Stomach smooth muscle (tissue), 2 donors: ENCODE measurements at regions not wholly inside any gene's neighbourhood (a gene's known extent, or its start where the extent isn't known, plus 50 kb on each side); places are given as distances from the start of the nearest gene placed in this dataset.
"Not testable (repeated sequence)": the region's sequence is repeated elsewhere in the genome, so short reads cannot be mapped to it uniquely, and the experiment has no call there.

Source experiments
- H3K27ac ChIP-seq: one replicate; pipeline ENCODE4 v1.7.0; 2013; ENCODE audit warnings: mild to moderate bottlenecking, low read length, inconsistent platforms
- H3K27me3 ChIP-seq, 2 donors: one replicate each; pipeline ENCODE4 v1.7.0; 2013; ENCODE audit warnings: low read length in 2 of 2; ENCODE audit not compliant: insufficient read depth in 2 of 2, control insufficient read depth in 1 of 2
- H3K36me3 ChIP-seq, 2 donors: one replicate each; pipeline ENCODE4 v1.7.0; 2013; ENCODE audit warnings: low read length in 2 of 2; ENCODE audit not compliant: control insufficient read depth in 2 of 2, insufficient read depth in 2 of 2
- H3K4me1 ChIP-seq: one replicate; pipeline ENCODE4 v1.7.0; 2013; ENCODE audit warnings: low read length; ENCODE audit not compliant: control insufficient read depth, insufficient read depth
- H3K4me3 ChIP-seq, 2 donors: one replicate each; pipeline ENCODE4 v1.7.0; 2013; ENCODE audit warnings: low read length in 2 of 2
- H3K9ac ChIP-seq, 2 donors: one replicate each; pipeline ENCODE4 v1.7.0; 2013; ENCODE audit warnings: low read length in 2 of 2, mild to moderate bottlenecking in 1 of 2
- H3K9me3 ChIP-seq, 2 donors: one replicate each; pipeline ENCODE4 v1.7.0; 2013; ENCODE audit warnings: low read length in 2 of 2; ENCODE audit not compliant: control insufficient read depth in 2 of 2
- donor health status: healthy.
- donor health status: Pancreatic carcinoma.

DNA sequence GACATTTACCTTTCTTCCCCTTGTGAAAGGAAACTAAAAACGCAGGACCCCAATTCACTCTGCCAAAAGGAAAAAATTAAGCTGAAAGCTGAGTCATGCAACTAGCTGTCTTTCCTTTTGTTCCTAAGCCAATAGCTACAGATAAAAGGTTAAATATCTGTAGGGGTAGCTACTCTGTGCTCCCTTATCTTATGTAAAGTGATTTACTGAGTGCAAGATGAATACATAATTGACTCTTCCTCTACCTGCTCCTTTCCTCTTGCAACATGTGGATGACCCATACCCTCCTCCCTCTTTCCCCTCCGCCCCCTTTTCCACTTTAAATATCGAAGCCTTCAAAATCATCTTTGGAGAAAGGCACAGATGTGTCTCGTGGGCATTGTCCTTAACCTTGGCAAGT is 68.0 kb upstream of the ZNF157 start:
- Histone ChIP-seq H3K36me3 (no peaks in the 10 kb centered on the region), H3K4me3 (no peak overlapping the region), H3K27me3 (peaks cover 0 to 6% of the 10 kb centered on the region in 2 donors), H3K27ac (no peak overlapping the region), H3K9ac (no peak overlapping the region), H3K4me1 (no peaks in the 10 kb centered on the region), H3K9me3 (no peaks in the 10 kb centered on the region)

DNA sequence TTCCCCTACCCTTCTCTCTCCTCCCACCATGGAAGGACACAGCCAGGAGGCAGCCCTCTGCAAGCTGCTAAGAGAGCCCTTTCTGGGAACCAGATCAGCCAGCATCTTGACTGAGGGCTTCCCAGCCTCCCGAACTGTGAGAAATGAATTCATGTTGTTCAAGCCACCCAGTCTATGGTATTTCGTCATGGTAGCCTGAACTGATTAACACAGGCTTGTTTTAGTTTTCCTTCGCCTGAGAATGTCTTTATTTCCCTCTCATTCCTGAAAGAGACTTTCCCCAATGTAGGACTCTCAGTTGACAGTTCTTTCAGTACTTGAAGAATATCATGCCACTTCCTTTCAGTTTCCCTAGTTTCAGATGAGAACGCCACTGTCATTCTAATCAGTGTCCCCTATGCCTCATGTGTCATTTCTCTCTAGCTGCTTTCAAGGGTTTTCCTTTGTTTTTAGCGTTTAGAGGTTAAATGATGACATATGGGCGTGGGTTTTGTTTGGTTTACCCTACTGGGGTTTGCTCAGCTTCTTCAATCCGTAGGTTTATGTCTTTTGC is 63.8 kb upstream of the ZNF157 start:
- not testable (repeated sequence) for H3K27ac ChIP-seq, H3K4me3 ChIP-seq, H3K9ac ChIP-seq, H3K36me3 ChIP-seq, H3K9me3 ChIP-seq, H3K4me1 ChIP-seq, H3K27me3 ChIP-seq

DNA sequence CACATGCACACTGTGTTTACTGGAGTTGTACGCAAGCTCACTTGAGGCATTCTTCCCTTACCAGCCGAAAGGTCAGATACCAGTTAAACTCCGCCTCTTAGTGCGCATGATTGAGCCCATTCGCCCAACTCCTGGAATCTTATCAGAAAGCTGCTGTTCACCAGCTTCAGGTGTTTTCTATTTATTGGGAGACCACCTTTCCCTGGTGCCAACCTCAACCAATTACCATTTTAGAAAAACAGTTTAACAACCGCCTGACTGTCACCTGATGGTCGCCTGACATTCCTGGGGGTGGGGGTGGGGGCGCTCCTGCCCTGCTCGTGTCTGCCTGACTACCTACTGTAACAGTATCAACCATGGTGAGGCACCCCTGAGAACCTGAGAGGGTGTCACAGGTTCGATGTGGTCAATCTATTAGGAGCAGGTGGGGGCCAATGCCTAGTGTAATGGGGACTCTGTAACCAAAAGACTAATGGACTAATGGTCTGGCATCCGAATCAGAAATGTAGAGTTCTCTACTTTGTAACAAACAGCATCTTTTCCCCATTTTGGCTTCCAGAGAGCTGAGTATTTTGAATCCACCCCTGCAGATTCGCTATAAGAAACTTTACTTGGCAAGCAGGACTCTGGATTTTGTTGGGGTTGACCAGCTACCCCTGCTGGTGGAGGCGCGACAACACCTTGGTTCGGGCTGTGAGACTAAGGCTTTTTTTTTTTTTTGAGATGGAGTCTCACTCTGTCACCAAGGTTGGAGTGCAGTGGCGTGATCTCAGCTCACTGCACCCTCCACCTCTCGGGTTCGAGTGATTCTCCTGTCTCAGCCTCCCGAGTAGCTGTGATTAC is 58.2 kb upstream of the ZNF157 start:
- H3K27me3 ChIP-seq: peaks cover 0 to 13% of the 10 kb centered on the region in 2 donors
- no peaks in the 10 kb centered on the region for H3K36me3 ChIP-seq
- H3K27ac ChIP-seq: no peak overlapping the region
- no peaks in the 10 kb centered on the region for H3K9me3 ChIP-seq
- no peak overlapping the region for H3K9ac ChIP-seq
- H3K4me3 ChIP-seq: peak overlapping the region in 1 of 2 donors; percentile 29
- H3K4me1 ChIP-seq: peaks cover 2% of the 10 kb centered on the region

DNA sequence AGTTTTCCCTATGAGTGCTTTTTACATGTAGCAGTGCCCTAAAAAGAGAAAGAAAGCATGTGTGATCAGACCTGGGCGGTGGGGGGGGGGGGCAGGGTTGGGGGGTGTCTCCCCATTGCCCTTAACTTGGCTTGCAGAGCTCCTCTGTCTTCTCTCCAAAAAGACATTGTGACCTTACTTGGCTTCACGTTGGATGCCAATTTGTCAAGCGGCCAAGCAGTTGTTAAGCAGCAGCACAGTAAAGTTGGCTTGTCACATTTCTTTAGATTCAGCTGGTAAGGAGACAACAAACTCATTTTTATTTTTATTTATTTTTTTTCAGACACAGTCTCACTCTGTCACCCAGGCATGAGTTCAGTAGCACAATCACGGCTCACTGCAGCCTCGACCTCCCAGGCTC is 57.3 kb upstream of the ZNF157 start:
- Histone ChIP-seq H3K9me3 (no peaks in the 10 kb centered on the region), H3K27me3 (peaks cover 0 to 13% of the 10 kb centered on the region in 2 donors), H3K36me3 (no peaks in the 10 kb centered on the region), H3K4me3 (no peak overlapping the region), H3K27ac (no peak overlapping the region), H3K9ac (no peak overlapping the region), H3K4me1 (peaks cover 2% of the 10 kb centered on the region)

DNA sequence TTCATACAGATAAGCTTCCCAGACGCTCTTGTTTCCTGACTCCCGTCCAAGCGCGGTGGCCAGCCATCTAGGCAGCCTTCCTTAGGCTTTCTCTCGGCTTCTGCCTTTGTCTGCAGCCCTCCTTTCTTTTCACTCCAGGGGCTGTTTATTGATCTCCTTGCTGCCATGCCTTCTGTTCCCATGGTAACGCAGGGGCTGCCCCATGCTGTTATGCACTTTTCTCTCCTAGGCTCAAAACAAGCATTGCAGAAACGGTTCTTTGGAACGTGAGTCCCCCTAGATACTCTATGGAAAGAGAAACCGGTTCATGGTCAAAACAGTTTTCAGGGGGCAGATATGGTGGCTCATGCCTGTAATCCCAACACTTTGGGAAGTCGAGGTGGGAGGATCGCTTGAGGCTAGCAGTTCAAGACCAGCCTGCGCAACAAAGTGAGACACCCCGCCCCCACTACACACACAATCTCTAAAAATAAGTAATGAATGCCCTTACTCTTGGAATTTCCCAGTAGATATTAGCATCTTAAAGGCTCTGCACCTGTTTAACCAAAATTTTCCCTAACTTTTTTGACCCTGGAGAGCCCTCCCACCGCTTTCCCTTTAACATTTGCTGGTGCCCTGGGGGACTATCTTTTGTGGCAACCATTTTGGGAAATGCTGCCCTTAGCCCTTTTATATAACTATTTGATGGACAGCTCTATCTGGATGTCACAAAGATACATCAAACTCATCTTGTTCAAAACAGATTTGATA is 53.9 kb upstream of the ZNF157 start:
- Histone ChIP-seq H3K9ac (no peak overlapping the region), H3K4me3 (peak overlapping the region in 1 of 2 donors; percentile 29), H3K27me3 (peaks cover 0 to 8% of the 10 kb centered on the region in 2 donors), H3K4me1 (peaks cover 2% of the 10 kb centered on the region), H3K36me3 (no peaks in the 10 kb centered on the region), H3K9me3 (no peaks in the 10 kb centered on the region), H3K27ac (no peak overlapping the region)
